H1 (cell line): ENCODE measurements at regions not wholly inside any gene's neighbourhood (a gene's known extent, or its start where the extent isn't known, plus 50 kb on each side); places are given as distances from the start of the nearest gene placed in this dataset.

Source experiments
- BRCA1 ChIP-seq: IDR thresholded peaks from 2 replicates; pipeline ENCODE4 v1.6.1; 2012; ENCODE audit warnings: low read depth, low read length, improper control_type of control experiment
- POLR2A ChIP-seq, 2 experiments: IDR thresholded peaks; 1 replicate in 1 of 2; 2 replicates in 1 of 2; pipeline ENCODE4 v1.6.1; 2011; ENCODE audit warnings: low read depth in 2 of 2, low read length in 2 of 2, mild to moderate bottlenecking in 2 of 2; ENCODE audit errors: control extremely low read depth in 1 of 2
- TF ChIP-seq, protein P1 (sequence below), 3 experiments: IDR thresholded peaks; 1 replicate in 2 of 3; 2 replicates in 1 of 3; pipeline versions ENCODE4 v1.5.1 to v1.6.1; 2011; ENCODE audit warnings: low read length in 3 of 3, mild to moderate bottlenecking in 3 of 3, inconsistent platforms in 2 of 3, low read depth in 1 of 3, moderate library complexity in 1 of 3; ENCODE audit not compliant: insufficient read depth in 1 of 3; ENCODE audit errors: control extremely low read depth in 1 of 3

DNA sequence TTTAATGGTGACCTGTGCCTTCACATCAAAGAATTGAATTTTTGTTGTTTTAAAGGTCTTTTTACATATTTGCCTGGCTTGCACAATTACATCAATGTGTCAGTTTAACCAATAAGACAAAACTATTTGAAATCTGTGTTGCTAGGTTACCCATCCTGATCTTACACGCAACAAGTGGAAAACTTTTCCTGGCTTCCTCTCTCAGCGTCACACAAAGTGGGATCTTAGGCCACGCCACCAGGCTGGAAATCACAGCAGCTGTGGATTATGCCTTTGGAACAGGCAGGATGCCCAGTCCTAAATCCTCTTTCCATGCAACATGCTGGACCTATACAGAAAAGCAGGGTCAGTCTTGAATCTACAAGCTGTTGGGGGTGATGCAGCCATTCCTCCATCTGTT, 298.2 kb upstream of the HNRNPA3 start:
- TF ChIP-seq, protein P1, sequence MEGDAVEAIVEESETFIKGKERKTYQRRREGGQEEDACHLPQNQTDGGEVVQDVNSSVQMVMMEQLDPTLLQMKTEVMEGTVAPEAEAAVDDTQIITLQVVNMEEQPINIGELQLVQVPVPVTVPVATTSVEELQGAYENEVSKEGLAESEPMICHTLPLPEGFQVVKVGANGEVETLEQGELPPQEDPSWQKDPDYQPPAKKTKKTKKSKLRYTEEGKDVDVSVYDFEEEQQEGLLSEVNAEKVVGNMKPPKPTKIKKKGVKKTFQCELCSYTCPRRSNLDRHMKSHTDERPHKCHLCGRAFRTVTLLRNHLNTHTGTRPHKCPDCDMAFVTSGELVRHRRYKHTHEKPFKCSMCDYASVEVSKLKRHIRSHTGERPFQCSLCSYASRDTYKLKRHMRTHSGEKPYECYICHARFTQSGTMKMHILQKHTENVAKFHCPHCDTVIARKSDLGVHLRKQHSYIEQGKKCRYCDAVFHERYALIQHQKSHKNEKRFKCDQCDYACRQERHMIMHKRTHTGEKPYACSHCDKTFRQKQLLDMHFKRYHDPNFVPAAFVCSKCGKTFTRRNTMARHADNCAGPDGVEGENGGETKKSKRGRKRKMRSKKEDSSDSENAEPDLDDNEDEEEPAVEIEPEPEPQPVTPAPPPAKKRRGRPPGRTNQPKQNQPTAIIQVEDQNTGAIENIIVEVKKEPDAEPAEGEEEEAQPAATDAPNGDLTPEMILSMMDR (IDR thresholded peaks at IDR 0.05; ENCODE audit: control extremely low read depth in 1 of 3, insufficient read depth in 1 of 3, low read depth in 1 of 3, low read length in 3 of 3), result no peak
- no peak for TF ChIP-seq POLR2A (IDR thresholded peaks at IDR 0.05; ENCODE audit: control extremely low read depth in 1 of 2, low read depth in 2 of 2, low read length in 2 of 2)
- TF ChIP-seq BRCA1, result no peak
